ENCODE measurements at regions not wholly inside any gene's neighbourhood (a gene's known extent, or its start where the extent isn't known, plus 50 kb on each side); places are given as distances from the start of the nearest gene placed in this dataset.

- FAIRE-seq, result no peak
- no peaks in the 10 kb centered on the region for H3K36me3 ChIP-seq (ENCODE audit: control insufficient read depth in 2 of 2, extremely low read depth in 1 of 2, insufficient read depth in 2 of 2, low read length in 2 of 2)
- H2AFZ ChIP-seq (ENCODE audit: control insufficient read depth, low read length), result no peak overlapping the region
- H4K20me1 ChIP-seq (ENCODE audit: control insufficient read depth, extremely low read depth, insufficient read depth, low read length), result no peaks in the 10 kb centered on the region
- peaks cover 12% of the 10 kb centered on the region for H3K4me1 ChIP-seq (ENCODE audit: control insufficient read depth, extremely low read depth, insufficient read depth, low read length)
- TF ChIP-seq CTCF (optimal IDR thresholded peaks at IDR 0.05 in 1 of 3, IDR thresholded peaks at IDR 0.05 in 1 of 3, conservative IDR thresholded peaks at IDR 0.05 in 1 of 3; ENCODE audit: extremely low read depth in 1 of 3, insufficient read depth in 2 of 3, low read length in 3 of 3) (no peak), EZH2 (IDR thresholded peaks at IDR 0.05; ENCODE audit: low read length) (no peak)
- H3K27ac ChIP-seq (ENCODE audit: control insufficient read depth, insufficient read depth, low read length), result no peak overlapping the region
- no peaks in the 10 kb centered on the region for H3K9me3 ChIP-seq (ENCODE audit: control insufficient read depth, low read depth, low read length)
- DNase-seq (ENCODE audit: low read depth, low spot score), result no peak
- no peaks in the 10 kb centered on the region for H3K79me2 ChIP-seq (ENCODE audit: control insufficient read depth, insufficient read depth, low read length)
- no peaks in the 10 kb centered on the region for H3K9me1 ChIP-seq (ENCODE audit: control insufficient read depth, extremely low read depth, insufficient read depth, low read length)
- dilution Hi-C loops (cut with MboI; ENCODE audit: extremely low pct_ligation_motif_present, low sequenced_read_pairs), result no loop called here
- no peak overlapping the region for H3K4me2 ChIP-seq (ENCODE audit: control insufficient read depth, extremely low read depth, insufficient read depth, low read depth, low read length)
- H3K9ac ChIP-seq (ENCODE audit: control insufficient read depth, extremely low read depth, insufficient read depth, low read length), result no peak overlapping the region
- H3K27me3 ChIP-seq (ENCODE audit: control insufficient read depth, extremely low read depth, insufficient read depth, low read length), result no peaks in the 10 kb centered on the region
- no peak overlapping the region for H3K4me3 ChIP-seq (ENCODE audit: control insufficient read depth in 2 of 3, extremely low read depth in 1 of 3, insufficient read depth in 2 of 3, low read depth in 1 of 3, low read length in 3 of 3)
Observed at GRCh38 chr14:34335968-34336367, 126.1 kb downstream of the SPTSSA start.

GRCh38 chr14:34334329-34334728 lies 127.7 kb downstream of the SPTSSA start:
- TF ChIP-seq EZH2 (IDR thresholded peaks at IDR 0.05; ENCODE audit: low read length) (no peak), CTCF (optimal IDR thresholded peaks at IDR 0.05 in 1 of 3, IDR thresholded peaks at IDR 0.05 in 1 of 3, conservative IDR thresholded peaks at IDR 0.05 in 1 of 3; ENCODE audit: extremely low read depth in 1 of 3, insufficient read depth in 2 of 3, low read length in 3 of 3) (no peak)
- no peak overlapping the region for H3K4me3 ChIP-seq (ENCODE audit: control insufficient read depth in 2 of 3, extremely low read depth in 1 of 3, insufficient read depth in 2 of 3, low read depth in 1 of 3, low read length in 3 of 3)
- no peak overlapping the region for H3K4me2 ChIP-seq (ENCODE audit: control insufficient read depth, extremely low read depth, insufficient read depth, low read depth, low read length)
- no peak overlapping the region for H3K9ac ChIP-seq (ENCODE audit: control insufficient read depth, extremely low read depth, insufficient read depth, low read length)
- H3K9me3 ChIP-seq (ENCODE audit: control insufficient read depth, low read depth, low read length), result no peaks in the 10 kb centered on the region
- no peaks in the 10 kb centered on the region for H3K36me3 ChIP-seq (ENCODE audit: control insufficient read depth in 2 of 2, extremely low read depth in 1 of 2, insufficient read depth in 2 of 2, low read length in 2 of 2)
- no peak overlapping the region for H3K27ac ChIP-seq (ENCODE audit: control insufficient read depth, insufficient read depth, low read length)
- H3K27me3 ChIP-seq (ENCODE audit: control insufficient read depth, extremely low read depth, insufficient read depth, low read length), result no peaks in the 10 kb centered on the region
- no peaks in the 10 kb centered on the region for H3K9me1 ChIP-seq (ENCODE audit: control insufficient read depth, extremely low read depth, insufficient read depth, low read length)
- no peak overlapping the region for H2AFZ ChIP-seq (ENCODE audit: control insufficient read depth, low read length)
- H3K79me2 ChIP-seq (ENCODE audit: control insufficient read depth, insufficient read depth, low read length), result no peaks in the 10 kb centered on the region
- DNase-seq (ENCODE audit: low read depth, low spot score) (no peak), FAIRE-seq (no peak)
- H4K20me1 ChIP-seq (ENCODE audit: control insufficient read depth, extremely low read depth, insufficient read depth, low read length), result no peaks in the 10 kb centered on the region
- dilution Hi-C loops (cut with MboI; ENCODE audit: extremely low pct_ligation_motif_present, low sequenced_read_pairs), result no loop called here
- H3K4me1 ChIP-seq (ENCODE audit: control insufficient read depth, extremely low read depth, insufficient read depth, low read length), result peaks cover 12% of the 10 kb centered on the region

Data from keratinocyte (primary cell).